CD14-positive monocyte (primary cell): ENCODE measurements at regions not wholly inside any gene's neighbourhood (a gene's known extent, or its start where the extent isn't known, plus 50 kb on each side); places are given as distances from the start of the nearest gene placed in this dataset.

ENCODE experiments used
- DNase-seq, 3 donors: peaks; one replicate each; pipeline ENCODE4 v3.0.0-alpha.2; 2011 to 2022
- H2AFZ ChIP-seq: 2 replicates; pipeline ENCODE4 v1.6.0; 2012; ENCODE audit warnings: mild to moderate bottlenecking, low read depth, low read length, inconsistent platforms; ENCODE audit not compliant: insufficient read depth, poor library complexity, severe bottlenecking
- H3K27ac ChIP-seq, 2 donors: 1 replicate in 1 of 2; 2 replicates in 1 of 2; pipeline ENCODE4 v1.5.1; 2012 to 2013; ENCODE audit warnings: low read length in 2 of 2, control low read depth in 1 of 2, inconsistent platforms in 1 of 2, low read depth in 1 of 2, mild to moderate bottlenecking in 1 of 2
- H3K27me3 ChIP-seq, 2 donors: one replicate each; pipeline versions ENCODE4 v1.6.0 to v1.6.1; 2011 to 2013; ENCODE audit warnings: low read length in 2 of 2; ENCODE audit not compliant: control insufficient read depth in 2 of 2, insufficient read depth in 2 of 2
- H3K36me3 ChIP-seq, 2 donors: replicated peaks in 1 of 2; 1 replicate in 1 of 2; 2 replicates in 1 of 2; pipeline versions ENCODE4 v1.5.1 to v1.6.1; 2012 to 2013; ENCODE audit warnings: low read length in 2 of 2, control low read depth in 1 of 2, inconsistent platforms in 1 of 2, mild to moderate bottlenecking in 1 of 2; ENCODE audit not compliant: insufficient read depth in 2 of 2, control insufficient read depth in 1 of 2
- H3K4me1 ChIP-seq, 2 donors: 1 replicate in 1 of 2; 2 replicates in 1 of 2; pipeline versions ENCODE4 v1.5.1 to v1.6.1; 2012 to 2013; ENCODE audit warnings: low read length in 2 of 2, control low read depth in 1 of 2, inconsistent platforms in 1 of 2, mild to moderate bottlenecking in 1 of 2, moderate library complexity in 1 of 2; ENCODE audit not compliant: insufficient read depth in 2 of 2, control insufficient read depth in 1 of 2
- H3K4me2 ChIP-seq: replicated peaks from 2 replicates; pipeline ENCODE3; 2012; ENCODE audit warnings: low read length, moderate library complexity, mild to moderate bottlenecking; ENCODE audit not compliant: poor library complexity, severe bottlenecking; ENCODE audit errors: extremely low read depth
- H3K4me3 ChIP-seq, 3 experiments: fragments of 200-600 bp in 1 of 3; sonication (generic) in 1 of 3; replicated peaks in 1 of 3; 1 replicate in 2 of 3; 2 replicates in 1 of 3; pipeline ENCODE4 v1.5.1; 2011 to 2013; ENCODE audit warnings: low read length in 3 of 3, mild to moderate bottlenecking in 3 of 3, control low read depth in 2 of 3, low read depth in 2 of 3, inconsistent platforms in 1 of 3, moderate library complexity in 1 of 3
- H3K79me2 ChIP-seq: 2 replicates; pipeline ENCODE4 v1.6.0; 2012; ENCODE audit warnings: mild to moderate bottlenecking, control low read depth, inconsistent platforms, low read length, moderate library complexity; ENCODE audit not compliant: insufficient read depth
- H3K9ac ChIP-seq: 2 replicates; pipeline ENCODE4 v1.6.0; 2017; ENCODE audit warnings: low read length, mild to moderate bottlenecking; ENCODE audit not compliant: insufficient read depth, poor library complexity, severe bottlenecking
- H3K9me3 ChIP-seq, 2 donors: replicated peaks in 1 of 2; 1 replicate in 1 of 2; 2 replicates in 1 of 2; pipeline versions ENCODE4 v1.5.1 to v1.6.1; 2012 to 2013; ENCODE audit warnings: low read length in 2 of 2, control low read depth in 1 of 2; ENCODE audit not compliant: control insufficient read depth in 1 of 2, insufficient read depth in 1 of 2
- H4K20me1 ChIP-seq: 2 replicates; pipeline ENCODE4 v1.6.0; 2012; ENCODE audit warnings: mild to moderate bottlenecking, low read length, control low read depth, moderate library complexity; ENCODE audit not compliant: insufficient read depth
- H3K27ac Mint-ChIP-seq, 7 donors: one replicate each; pipeline ENCODE4 v1.8.0; 2020; ENCODE audit warnings: mild to moderate bottlenecking in 7 of 7, mixed read lengths in 7 of 7, moderate library complexity in 6 of 7, inconsistent platforms in 2 of 7
- H3K27me3 Mint-ChIP-seq, 3 donors: one replicate each; pipeline ENCODE4 v1.8.0; 2021 to 2022; ENCODE audit warnings: low read depth in 3 of 3, mild to moderate bottlenecking in 3 of 3, mixed read lengths in 3 of 3, moderate library complexity in 3 of 3, inconsistent platforms in 1 of 3
- H3K36me3 Mint-ChIP-seq, 2 donors: one replicate each; pipeline ENCODE4 v1.8.0; 2020; ENCODE audit warnings: mixed read lengths in 2 of 2, inconsistent platforms in 1 of 2, mild to moderate bottlenecking in 1 of 2
- H3K4me1 Mint-ChIP-seq: one replicate; pipeline ENCODE4 v1.8.0; 2020; ENCODE audit warnings: mild to moderate bottlenecking, mixed read lengths
- H3K4me3 Mint-ChIP-seq, 2 donors: one replicate each; pipeline ENCODE4 v1.8.0; 2020; ENCODE audit warnings: mild to moderate bottlenecking in 2 of 2, mixed read lengths in 2 of 2, moderate library complexity in 1 of 2
- H3K9me3 Mint-ChIP-seq, 7 donors: one replicate each; pipeline ENCODE4 v1.8.0; 2020 to 2022; ENCODE audit warnings: mixed read lengths in 7 of 7, mild to moderate bottlenecking in 6 of 7, moderate library complexity in 6 of 7, inconsistent platforms in 2 of 7
- CTCF ChIP-seq: fragments of 200-600 bp; IDR thresholded peaks from one replicate; pipeline ENCODE4 v1.8.0; 2022; ENCODE audit warnings: antibody characterized with exemption, mild to moderate bottlenecking
- WGBS: methylation state at CpG from one replicate; pipeline ENCODE4 v1.1.5; 2013; ENCODE audit warnings: missing lambda C conversion rate; ENCODE audit not compliant: insufficient coverage; 5-methylcytosine and 5-hydroxymethylcytosine counted together
- intact Hi-C, 2 donors: fragments of 100-400 bp; cut with micrococcal nuclease; formaldehyde crosslinking; loops; one replicate each; pipeline versions ENCODE4 v1.15.0 to v1.15.1; 2023

GRCh38 chr22:34808618-34809017 is 257.3 kb upstream of the ISX start:
- Mint-ChIP-seq H3K27me3 (peaks cover 0 to 6% (median 2%) of the 10 kb centered on the region in 3 donors), H3K9me3 (peaks cover 0 to 14% (median 3%) of the 10 kb centered on the region in 7 donors), H3K4me3 (no peak overlapping the region), H3K4me1 (no peaks in the 10 kb centered on the region), H3K27ac (no peak overlapping the region), H3K36me3 (no peaks in the 10 kb centered on the region)
- no peak for DNase-seq
- Histone ChIP-seq H3K9me3 (peaks cover 0 to 3% of the 10 kb centered on the region in 2 donors), H3K4me2 (no peak overlapping the region), H3K4me1 (no peaks in the 10 kb centered on the region), H2AFZ (no peak overlapping the region), H3K79me2 (no peaks in the 10 kb centered on the region), H3K27me3 (no peaks in the 10 kb centered on the region), H3K36me3 (no peaks in the 10 kb centered on the region), H3K9ac (no peak overlapping the region), H3K27ac (no peak overlapping the region), H3K4me3 (no peak overlapping the region), H4K20me1 (no peaks in the 10 kb centered on the region)
- intact Hi-C loops: no loop called here
- no peak for TF ChIP-seq CTCF

- Histone ChIP-seq H3K79me2 (no peaks in the 10 kb centered on the region), H3K9ac (no peak overlapping the region), H2AFZ (no peak overlapping the region), H3K4me3 (no peak overlapping the region), H3K27ac (no peak overlapping the region), H3K36me3 (no peaks in the 10 kb centered on the region), H3K27me3 (no peaks in the 10 kb centered on the region), H3K9me3 (peaks cover 6 to 17% of the 10 kb centered on the region in 2 donors), H4K20me1 (no peaks in the 10 kb centered on the region), H3K4me1 (no peaks in the 10 kb centered on the region), H3K4me2 (no peak overlapping the region)
- intact Hi-C loops: no loop called here
- Mint-ChIP-seq H3K4me3 (no peak overlapping the region), H3K27ac (no peak overlapping the region), H3K4me1 (no peaks in the 10 kb centered on the region), H3K9me3 (peaks cover 5 to 25% (median 11%) of the 10 kb centered on the region in 7 donors), H3K36me3 (no peaks in the 10 kb centered on the region), H3K27me3 (peaks cover 0 to 2% (median 2%) of the 10 kb centered on the region in 3 donors)
- WGBS: no CpG with 5 or more reads among the region's 1 CpG
- no peak for TF ChIP-seq CTCF
- no peak for DNase-seq
These were observed 253.3 kb upstream of the ISX start for GRCh38 chr22:34812631-34813030.
